ENCODE measurements at regions not wholly inside any gene's neighbourhood (a gene's known extent, or its start where the extent isn't known, plus 50 kb on each side); places are given as distances from the start of the nearest gene placed in this dataset.
"Not testable (repeated sequence)": the region's sequence is repeated elsewhere in the genome, so short reads cannot be mapped to it uniquely, and the experiment has no call there.

DNA sequence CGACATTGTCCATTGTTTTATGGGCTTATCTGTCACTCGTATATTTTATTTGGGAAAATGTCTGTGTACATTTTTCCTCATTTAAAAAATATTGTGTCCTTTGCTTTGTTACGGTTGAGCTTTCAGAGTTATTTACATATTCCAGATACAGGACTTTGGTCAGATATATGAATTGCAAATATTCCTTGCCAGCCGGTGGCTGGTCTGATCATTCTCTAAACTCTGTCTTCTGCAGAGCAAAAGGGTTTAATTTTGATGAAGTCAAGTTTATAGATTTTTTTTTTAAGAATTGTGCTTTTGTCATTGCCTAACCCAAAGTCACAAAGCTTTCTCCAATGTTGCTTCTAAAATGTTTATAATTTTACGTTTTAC is 78.3 kb upstream of the SFSWAP start:
- not testable (repeated sequence) for DNase-seq (ENCODE audit: low read depth)

DNA sequence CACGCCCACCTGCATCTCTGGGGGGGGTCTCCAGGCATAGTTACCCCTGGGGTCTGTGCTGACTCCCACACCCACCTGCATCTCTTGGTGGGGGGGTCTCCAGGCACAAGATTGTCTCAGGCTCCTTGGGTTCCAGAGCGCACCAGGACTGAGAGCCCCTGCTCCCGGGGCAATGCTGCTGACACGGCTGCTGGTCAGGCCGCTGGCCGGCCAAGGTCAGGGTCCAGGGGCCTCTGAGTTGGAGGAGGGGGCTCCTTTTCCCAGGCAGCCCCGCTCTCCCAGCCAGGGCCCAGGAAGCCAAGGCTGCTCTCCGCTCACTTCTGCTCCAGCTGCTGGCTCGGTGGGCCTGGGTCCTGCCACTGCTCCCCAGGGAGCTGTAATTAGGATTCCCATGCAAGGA is 77.3 kb upstream of the SFSWAP start:
- DNase-seq (ENCODE audit: low read depth) = not testable (repeated sequence)

DNA sequence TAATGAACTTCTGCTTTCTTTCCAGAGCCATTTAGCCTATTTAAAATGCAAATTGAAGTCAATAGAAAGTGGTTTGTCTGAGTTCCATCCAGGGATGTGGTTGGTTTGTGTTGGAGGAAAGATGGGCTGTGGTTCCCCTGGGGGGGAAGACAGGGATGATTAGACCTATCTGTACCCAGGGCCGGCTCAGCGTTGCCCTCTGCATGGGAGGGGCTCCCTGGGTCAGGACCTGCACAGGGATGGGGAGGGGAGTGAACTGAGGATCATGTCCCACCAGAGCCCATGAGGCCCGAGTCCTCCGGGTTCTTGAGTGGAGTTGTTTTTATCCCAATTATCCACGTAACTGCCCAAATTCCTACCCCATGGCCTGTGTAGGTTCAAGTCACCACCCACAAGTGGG is 76.9 kb upstream of the SFSWAP start:
- DNase-seq (ENCODE audit: low read depth) = no peak

DNA sequence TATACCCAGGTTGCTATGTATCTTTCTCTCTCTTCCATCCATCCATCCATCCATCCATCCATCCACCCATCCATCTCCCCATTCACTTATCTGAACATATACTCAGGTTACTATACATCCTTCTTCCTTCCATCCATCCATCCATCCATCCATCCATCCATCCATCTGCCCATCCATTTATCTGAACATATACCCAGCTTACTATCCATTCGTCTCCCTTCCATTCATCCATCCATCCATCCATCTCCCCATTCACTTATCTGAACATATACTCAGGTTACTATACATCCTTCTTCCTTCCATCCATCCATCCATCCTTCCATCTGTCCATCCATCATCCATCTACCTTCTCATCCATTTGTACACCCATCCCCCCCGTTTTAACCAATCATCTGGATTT is 75.9 kb upstream of the SFSWAP start:
- DNase-seq (ENCODE audit: low read depth) = not testable (repeated sequence)

DNA sequence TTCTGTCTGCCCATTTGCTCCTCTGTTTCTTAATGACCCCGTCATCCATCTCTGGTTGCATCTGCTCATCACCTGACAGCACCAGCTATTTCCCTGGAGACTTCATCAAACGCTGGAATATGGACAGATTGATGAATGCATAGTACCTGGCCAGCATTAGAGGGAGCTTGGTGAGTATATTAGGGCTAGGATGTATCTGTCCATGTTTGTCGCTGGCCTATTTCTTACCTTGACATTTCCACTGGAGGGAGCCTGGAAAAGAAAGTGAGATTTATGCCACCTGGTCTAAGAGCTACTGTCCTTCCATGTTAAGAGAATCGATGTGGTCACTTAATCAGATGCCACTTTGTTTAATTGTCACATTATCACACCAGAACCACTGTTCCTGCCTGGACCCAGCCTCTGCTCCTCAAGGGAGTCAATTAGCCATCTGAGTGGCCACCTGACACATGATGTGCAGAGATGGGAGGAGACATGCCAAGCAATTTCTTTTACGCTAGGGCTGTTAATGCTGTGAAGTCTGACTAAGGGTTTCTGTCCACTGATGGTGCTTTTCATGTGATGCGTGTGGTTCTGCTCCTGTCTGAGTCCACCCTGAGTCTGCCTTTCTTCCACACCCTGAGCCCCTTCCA is 75.3 kb upstream of the SFSWAP start:
- no peak for DNase-seq (ENCODE audit: low read depth)

DNA sequence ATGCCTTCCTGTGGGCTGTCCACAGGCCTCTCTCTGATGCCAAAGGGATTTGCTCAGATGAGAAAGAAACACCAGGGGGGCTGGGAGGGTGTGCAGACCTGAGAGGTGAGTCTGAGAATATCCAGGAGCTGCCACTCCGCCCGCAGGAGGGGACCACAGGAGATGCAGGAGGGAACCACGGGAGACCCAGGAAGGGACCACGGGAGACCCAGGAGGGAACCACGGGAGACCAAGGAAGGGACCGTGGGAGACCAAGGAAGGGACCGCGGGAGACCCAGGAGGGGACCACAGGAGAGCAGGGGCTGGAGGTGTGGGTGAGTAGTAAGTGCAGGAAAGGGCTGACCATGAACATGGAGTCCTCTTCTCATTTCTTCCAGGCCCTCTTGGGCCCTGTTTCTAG is 74.6 kb upstream of the SFSWAP start:
- DNase-seq (ENCODE audit: low read depth) = no peak

DNA sequence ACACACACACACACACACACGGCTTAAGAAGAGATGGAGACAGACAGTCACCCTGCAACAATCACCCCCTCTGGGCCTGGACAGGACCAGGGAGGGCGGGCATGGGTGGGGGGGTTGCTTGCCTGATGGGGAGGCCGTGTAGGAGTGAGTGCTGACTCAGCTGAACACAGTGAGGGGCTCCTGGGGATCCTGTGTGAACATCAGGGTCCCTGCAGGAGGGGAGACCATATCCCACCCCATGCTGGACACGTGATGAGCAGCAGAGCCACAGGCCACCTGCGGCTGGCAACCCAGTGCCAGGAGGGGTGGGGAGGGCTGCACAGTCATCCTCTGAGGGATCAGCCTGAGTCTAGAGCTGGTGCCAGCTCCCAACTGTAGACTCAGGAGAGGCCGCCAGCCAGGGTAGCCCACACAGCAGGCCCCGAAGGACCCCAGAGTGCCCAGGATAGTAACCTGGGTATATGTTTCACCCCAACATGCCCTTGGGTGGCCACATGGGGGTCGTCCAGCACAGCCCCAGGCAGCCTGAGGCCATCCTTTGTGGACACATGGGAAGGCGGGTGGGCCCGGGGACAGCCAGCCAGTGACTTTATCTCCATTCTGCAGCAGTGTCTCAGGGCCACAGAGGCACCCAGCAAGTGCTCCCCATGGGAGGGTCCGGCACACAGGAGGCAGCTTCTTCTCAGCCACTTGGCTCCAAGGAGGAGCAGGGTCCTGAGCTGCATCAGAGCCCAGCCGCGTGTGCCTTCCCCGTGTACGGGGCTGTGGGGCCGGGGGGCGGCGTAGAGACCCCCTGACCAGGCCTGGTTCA is 73.7 kb upstream of the SFSWAP start:
- no peak for DNase-seq (ENCODE audit: low read depth)

DNA sequence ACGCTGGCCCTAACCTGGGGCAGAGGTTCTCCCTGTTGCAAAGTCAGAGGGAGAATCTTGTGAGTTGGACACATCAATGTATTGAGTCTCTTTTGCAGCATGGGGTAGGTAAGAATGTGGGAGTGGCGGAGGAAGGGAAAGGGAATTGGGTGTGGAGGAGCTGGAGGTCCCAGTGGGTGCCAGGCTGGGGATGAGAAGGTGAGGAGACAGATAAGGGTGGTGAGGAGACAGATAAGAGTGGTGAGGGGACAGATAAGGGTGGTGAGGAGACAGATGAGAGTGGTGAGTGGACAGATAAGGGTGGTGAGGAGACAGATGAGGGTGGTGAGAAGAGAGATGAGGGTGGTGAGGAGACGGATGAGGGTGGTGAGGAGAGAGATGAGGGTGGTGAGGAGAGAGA is 72.9 kb upstream of the SFSWAP start:
- no peak for DNase-seq (ENCODE audit: low read depth)

DNA sequence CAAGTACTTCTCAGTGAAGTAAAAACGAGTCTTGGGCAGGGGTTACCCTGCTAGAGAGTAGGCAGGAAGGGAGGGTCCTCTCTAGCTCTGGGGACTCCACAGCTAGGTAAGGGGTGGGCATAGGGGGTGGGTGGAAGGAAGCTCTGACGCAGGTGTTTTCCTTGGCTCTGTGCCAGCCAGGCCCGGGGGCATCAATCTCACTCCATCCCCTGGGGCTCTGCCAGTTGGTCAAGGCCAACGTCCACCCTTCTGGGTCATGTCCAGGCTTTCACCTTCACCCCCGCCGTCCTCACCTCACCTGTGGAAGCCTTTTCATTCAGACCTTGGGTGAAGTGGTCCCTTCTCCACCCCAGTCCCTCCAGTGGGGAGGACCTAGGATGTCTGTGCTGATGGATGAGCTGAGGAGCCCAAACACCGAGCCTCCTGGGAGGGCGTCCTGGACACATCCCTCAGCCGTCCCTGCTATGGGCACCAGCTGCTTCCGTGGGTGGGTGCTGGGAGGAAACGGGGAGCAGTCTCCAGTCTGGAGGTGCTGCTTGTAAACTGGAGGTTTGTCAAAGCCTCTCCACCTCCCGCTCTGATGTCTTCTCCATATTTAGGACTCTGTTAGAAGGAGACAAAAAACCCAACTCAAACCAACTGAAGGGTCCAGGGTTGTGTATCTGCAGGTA is 71.5 kb upstream of the SFSWAP start:
- no peak for DNase-seq (ENCODE audit: low read depth)

DNA sequence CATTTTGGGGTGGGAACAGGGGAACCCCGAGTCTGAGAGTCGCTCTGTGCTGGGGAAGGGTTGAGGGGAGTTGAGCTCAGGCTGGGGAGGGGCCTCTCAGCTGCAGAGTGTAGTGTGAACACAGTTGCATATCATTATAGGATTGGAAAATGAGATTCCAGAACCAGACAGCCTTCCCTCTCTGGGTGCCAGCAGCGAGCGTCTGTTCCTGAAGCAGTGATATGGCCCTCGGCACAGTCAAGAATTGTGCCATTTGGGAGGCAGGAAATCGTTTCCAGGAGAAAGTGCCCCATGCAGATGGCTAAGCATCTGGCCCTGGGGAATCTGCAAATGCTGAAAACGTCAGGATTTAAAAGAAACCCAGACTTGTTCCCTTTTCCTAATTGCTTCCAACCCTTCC is 70.4 kb upstream of the SFSWAP start:
- DNase-seq (ENCODE audit: low read depth) = no peak

DNA sequence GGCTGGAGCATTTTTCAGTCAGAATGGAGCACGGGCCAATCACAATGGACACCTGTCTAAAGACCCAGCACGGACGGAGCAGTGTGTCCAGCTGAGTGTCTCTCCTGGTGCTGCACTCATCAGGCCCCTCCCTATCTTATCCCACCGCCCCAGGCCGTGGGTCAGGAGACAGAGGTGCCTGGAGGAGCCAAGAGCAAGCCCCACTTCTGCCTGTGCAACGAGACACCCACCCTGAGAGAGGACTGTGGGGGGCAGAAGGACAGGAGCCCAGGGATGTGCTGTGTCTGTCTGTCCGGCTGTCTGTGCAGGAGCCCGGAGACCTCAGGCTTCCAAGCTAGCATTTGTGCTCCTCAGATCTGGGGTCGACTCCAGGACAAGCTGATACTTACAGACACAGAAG is 69.6 kb upstream of the SFSWAP start:
- no peak for DNase-seq (ENCODE audit: low read depth)

DNA sequence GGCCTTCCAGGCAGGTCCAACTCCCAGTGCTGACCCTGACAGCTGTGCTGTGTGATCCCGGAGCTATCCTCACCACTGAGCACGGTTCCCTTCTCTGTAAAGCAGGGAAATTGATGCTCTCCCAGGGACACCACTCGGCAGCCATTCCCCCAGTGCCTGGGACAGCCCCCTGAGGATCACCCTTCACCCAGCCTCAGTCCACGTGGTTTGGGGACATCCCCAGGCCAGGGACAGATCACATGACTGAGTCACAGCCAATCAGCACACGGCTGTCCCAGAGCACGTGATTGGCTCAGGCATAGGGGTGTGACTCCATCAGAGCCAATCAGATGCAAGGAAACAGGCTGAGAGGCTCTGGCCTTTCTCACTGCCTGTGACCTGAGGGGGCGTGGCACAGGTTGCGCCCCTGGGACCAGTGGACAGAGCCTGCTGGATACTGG is 68.8 kb upstream of the SFSWAP start:
- DNase-seq (ENCODE audit: low read depth) = no peak

DNA sequence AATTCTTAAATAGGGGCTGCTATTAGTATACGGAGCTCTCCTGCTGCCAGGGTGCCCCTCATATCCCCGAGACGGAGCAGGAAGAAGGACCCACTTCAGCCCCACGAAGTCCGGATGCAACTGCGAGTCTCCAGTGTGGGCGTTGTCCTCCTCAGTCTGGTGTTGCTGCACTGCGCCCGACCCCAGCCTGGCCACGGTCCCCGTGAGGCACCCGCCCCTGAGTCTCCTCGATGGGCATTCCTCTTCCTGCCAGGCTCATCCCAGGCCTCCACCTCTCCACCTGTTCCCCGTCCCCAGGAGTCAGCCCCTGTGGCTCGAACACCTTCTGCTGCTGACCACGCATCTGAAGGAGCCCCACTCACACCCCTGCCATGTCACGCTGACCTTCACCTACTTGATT is 68.1 kb upstream of the SFSWAP start:
- DNase-seq (ENCODE audit: low read depth) = no peak

DNA sequence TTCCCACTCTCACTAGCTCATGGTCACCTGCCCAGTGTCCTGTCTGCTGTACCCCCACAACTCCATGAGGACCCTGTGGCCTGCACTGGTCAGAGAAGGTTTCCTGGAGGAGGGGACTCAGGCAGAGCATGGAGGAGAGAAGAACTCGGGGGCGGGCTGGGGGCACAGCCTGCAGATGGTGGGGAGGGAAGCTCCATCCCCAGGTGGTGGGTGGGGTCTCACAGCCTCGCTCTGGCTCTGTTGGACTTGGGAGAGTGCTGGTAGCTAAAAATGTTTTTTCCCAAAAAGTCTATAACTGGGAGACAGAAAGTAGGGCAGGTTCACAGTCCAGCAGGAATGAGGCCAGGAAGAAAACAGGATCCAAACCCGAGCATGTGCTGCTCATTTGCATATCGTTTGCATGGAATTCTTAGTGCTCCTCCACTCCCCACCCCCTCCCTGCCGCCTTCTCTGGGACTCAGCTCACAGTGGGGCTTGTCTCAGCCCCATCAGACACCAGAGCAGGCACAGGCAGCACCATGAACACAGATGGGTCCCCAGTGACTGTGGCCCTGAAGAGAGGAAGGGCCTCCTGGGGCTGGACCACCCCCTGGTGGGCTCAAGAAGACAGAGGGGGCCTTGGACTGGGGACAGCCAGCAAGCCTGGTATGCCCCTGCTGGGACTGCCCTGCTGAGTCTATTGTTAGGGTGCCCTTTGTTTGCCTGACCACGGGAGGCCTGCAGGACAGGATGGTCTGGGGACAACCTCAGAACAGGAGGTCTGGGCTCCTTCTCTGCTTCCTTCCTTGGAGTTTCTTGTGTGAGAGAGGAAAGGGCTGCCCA is 67.0 kb upstream of the SFSWAP start:
- DNase-seq (ENCODE audit: low read depth) = no peak

DNA sequence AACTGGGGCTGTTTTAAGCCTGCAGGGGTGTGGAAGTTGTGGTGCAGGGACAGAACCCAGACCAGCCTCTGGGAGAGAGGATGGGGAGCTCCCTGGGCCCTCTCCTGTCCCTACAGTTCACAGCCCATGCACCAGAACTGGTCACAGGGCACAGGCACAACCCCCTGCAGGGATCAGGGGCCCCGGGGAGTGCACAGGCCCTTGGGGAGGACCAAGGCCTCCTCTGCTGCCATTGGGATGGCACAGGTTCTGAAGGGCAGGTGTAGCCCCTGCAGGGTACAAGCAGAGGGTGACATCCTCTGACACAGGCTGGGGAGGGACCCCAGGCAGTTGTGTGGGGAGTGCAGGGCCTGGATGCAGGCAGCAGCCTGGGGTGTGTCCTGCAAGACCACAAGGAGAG is 66.4 kb upstream of the SFSWAP start:
- DNase-seq (ENCODE audit: low read depth) = no peak

DNA sequence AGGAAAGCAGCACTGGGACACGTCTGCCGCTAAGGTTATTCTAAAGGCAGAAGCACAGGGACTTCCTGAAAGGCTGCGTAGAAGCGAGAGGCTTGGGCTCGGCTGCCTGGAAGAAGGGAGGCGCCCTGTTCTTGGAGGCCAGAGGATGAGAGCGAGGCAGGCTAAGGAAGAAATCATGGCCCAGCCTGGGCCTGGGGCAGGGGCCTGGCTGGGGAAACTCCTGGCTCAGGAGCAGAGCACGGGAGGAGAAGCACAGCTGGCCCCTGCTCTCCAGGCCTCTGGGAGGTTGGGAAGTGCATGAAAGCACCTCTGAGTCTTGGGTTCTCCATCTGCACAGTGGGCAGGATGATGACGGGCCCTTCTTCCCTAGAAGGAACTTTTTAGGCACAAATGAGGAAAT is 66.0 kb upstream of the SFSWAP start:
- not testable (repeated sequence) for DNase-seq (ENCODE audit: low read depth)

DNA sequence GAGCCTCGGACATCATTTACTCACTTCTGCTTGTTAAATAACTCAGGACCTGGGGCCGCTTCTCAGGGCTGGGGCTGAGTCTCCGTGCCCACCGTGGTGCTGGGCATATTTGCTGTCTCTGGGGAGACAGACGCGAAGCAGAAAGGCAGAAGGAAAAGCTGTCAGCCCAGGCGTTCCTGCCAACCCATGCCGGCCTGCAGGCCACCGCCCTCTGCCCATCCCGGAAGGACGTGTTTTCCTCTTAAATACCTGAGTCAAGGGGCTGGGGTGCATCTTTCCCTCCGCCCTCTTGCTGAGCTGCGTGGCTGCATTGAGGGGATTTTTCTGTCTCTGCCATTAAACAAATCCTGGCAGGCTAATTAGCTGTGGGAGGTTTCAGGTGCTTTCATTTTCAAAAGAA is 65.3 kb upstream of the SFSWAP start:
- DNase-seq (ENCODE audit: low read depth) = not testable (repeated sequence)

DNA sequence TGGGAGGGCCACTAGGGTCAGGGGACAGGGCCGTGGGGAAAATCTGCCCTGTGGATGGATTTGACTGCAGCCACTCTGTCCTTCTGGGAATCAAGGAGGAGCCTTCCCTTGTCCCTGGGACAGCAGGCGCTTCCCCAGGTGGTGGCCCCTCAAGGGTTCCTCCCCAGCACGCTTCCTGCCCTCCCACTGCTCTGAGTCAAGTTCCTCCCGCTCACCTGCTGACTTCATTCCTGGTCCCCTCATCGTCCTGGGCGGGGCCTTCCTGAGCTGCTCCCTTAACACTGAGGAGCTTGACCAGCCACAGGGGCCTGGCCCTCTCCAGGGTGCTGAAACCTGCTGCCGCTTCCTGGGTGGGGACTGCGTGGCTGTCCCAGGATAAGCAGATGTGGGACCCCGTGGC is 64.4 kb upstream of the SFSWAP start:
- DNase-seq (ENCODE audit: low read depth) = not testable (repeated sequence)

DNA sequence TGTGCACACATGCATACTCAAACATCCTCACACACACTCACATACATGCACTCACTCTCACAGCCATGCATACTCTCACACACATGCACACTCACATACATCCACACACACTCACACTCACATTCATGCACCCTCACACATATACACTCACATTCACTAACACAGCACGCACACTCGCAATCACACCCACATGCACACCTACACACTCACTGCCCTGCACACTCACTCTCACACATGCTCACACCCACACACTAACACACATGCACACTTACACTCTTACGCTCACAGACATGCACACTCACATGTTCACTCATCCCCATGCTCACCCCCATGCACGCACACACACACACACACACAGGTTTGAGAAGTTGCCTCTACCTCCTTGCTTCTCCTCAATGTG is 63.2 kb upstream of the SFSWAP start:
- no peak for DNase-seq (ENCODE audit: low read depth)

DNA sequence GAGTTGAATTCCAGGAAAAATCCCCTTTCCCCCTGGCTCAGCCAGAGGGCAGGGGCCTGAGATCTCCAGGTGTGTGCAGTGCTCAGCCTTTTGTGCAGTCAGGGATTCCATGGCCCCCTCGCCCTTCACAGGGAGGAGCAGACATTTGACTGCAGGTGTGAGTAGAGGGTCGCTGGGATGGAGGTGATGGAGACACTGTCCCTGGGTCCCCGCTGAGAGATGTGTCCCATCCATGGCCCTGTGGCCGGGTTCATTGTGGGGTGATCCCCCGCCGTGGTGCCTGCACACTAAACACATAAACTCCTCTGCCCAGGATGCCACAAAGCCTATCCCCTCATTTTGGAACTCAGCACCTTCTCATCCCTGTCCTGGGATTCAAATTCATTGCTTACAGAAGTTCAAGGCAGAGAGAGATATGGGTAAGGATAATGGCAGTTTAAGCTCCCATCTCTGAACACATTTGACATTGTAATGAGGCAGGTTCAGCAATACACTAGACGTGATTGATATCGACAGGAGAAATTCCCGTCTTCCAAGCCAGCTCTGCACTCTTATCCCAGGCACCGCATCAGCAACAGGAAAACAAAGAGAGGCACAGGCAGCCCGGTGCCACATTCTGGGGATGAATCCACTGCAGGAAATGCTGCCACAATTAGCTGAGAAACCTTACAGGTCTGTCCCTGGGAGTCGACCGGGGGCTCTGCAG is 55.3 kb upstream of the SFSWAP start:
- not testable (repeated sequence) for DNase-seq (ENCODE audit: low read depth)

DNA sequence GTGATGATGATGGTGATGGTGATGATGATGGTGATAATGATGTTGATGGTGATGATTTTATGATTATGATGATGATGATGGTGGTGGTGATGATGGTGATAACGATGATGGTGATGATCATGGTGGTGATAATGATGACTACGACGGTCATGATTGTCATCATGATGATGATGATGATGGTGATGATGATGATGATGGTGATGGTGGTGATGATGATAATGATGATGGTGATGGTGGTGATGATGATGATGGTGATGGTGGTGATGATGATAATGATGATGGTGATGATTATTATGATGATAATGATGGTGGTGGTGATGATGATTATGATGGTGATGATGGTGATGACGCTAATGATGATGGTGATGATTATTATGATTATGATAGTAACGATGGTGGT is 54.1 kb upstream of the SFSWAP start:
- not testable (repeated sequence) for DNase-seq (ENCODE audit: low read depth)

DNA sequence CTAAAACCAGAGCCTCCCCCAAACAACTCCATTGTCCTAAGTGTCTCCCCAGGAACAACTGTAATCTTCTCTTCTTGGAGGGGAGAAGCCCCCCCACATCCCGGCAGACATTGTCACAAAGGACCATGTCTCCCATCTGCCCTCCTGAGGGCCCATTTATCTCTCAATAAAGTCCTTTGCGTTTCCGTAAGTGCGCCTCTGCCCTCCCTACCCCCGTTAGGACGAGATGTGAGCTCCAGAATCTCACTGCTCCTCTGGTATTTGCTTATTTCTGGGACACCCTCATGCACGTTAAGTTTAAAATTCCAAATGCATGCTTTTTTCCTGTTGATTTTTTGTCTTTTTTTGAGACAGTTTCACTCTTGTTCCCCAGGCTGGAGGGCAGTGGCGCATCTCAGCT is 52.3 kb upstream of the SFSWAP start:
- DNase-seq (ENCODE audit: low read depth) = not testable (repeated sequence)
